ENCODE measurements at regions not wholly inside any gene's neighbourhood (a gene's known extent, or its start where the extent isn't known, plus 50 kb on each side); places are given as distances from the start of the nearest gene placed in this dataset.

- H3K36me3 ChIP-seq (ENCODE audit: control insufficient read depth, insufficient read depth, low read length): no peaks in the 10 kb centered on the region; the same call in 1 of the 2 replicates
- no peaks in the 10 kb centered on the region for H3K9me3 ChIP-seq (ENCODE audit: control insufficient read depth, insufficient read depth, low read depth, low read length)
- H3K4me1 ChIP-seq (ENCODE audit: control insufficient read depth, insufficient read depth, low read length): no peaks in the 10 kb centered on the region
- intact Hi-C loops (cut with micrococcal nuclease; ENCODE audit: unreplicated experiment) (no loop called here), in situ Hi-C loops (cut with HindIII; ENCODE audit: low pct_unique_long_range_greater_than_20kb, low sequenced_read_pairs) (no loop called here)
- no peak overlapping the region for H3K4me3 ChIP-seq (ENCODE audit: low read depth in 2 of 2, low read length in 2 of 2)
- H3K27ac ChIP-seq (ENCODE audit: low read length): no peak overlapping the region
- ChIA-PET CTCF (no interaction called here), POLR2A (no interaction called here)
- DNase-seq (ENCODE audit: low read depth, low spot score) (no peak), ATAC-seq (no peak)
- no TSS peak for BruUV-seq (replicated peaks)
- TF ChIP-seq TCF7L2 (IDR thresholded peaks at IDR 0.05; ENCODE audit: low read depth, low read length) (no peak), POLR2AphosphoS5 (IDR thresholded peaks at IDR 0.05; ENCODE audit: low read depth, low read length) (no peak), SIN3A (IDR thresholded peaks at IDR 0.05; ENCODE audit: borderline replicate concordance, insufficient read depth, low read depth, low read length) (no peak)
- TF ChIP-seq, protein P1, sequence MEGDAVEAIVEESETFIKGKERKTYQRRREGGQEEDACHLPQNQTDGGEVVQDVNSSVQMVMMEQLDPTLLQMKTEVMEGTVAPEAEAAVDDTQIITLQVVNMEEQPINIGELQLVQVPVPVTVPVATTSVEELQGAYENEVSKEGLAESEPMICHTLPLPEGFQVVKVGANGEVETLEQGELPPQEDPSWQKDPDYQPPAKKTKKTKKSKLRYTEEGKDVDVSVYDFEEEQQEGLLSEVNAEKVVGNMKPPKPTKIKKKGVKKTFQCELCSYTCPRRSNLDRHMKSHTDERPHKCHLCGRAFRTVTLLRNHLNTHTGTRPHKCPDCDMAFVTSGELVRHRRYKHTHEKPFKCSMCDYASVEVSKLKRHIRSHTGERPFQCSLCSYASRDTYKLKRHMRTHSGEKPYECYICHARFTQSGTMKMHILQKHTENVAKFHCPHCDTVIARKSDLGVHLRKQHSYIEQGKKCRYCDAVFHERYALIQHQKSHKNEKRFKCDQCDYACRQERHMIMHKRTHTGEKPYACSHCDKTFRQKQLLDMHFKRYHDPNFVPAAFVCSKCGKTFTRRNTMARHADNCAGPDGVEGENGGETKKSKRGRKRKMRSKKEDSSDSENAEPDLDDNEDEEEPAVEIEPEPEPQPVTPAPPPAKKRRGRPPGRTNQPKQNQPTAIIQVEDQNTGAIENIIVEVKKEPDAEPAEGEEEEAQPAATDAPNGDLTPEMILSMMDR (IDR thresholded peaks at IDR 0.05): no peak
- TF ChIP-seq, protein P2, sequence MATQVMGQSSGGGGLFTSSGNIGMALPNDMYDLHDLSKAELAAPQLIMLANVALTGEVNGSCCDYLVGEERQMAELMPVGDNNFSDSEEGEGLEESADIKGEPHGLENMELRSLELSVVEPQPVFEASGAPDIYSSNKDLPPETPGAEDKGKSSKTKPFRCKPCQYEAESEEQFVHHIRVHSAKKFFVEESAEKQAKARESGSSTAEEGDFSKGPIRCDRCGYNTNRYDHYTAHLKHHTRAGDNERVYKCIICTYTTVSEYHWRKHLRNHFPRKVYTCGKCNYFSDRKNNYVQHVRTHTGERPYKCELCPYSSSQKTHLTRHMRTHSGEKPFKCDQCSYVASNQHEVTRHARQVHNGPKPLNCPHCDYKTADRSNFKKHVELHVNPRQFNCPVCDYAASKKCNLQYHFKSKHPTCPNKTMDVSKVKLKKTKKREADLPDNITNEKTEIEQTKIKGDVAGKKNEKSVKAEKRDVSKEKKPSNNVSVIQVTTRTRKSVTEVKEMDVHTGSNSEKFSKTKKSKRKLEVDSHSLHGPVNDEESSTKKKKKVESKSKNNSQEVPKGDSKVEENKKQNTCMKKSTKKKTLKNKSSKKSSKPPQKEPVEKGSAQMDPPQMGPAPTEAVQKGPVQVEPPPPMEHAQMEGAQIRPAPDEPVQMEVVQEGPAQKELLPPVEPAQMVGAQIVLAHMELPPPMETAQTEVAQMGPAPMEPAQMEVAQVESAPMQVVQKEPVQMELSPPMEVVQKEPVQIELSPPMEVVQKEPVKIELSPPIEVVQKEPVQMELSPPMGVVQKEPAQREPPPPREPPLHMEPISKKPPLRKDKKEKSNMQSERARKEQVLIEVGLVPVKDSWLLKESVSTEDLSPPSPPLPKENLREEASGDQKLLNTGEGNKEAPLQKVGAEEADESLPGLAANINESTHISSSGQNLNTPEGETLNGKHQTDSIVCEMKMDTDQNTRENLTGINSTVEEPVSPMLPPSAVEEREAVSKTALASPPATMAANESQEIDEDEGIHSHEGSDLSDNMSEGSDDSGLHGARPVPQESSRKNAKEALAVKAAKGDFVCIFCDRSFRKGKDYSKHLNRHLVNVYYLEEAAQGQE (IDR thresholded peaks at IDR 0.05; ENCODE audit: insufficient read depth in 1 of 2, low read depth in 2 of 2, low read length in 1 of 2): no peak
- H3K27me3 ChIP-seq (ENCODE audit: control insufficient read depth, insufficient read depth, low read length): no peaks in the 10 kb centered on the region
Observed at GRCh38 chr3:147618691-147619090, 209.5 kb downstream of the ZIC1 start.

GRCh38 chr3:147619921-147620560, 210.9 kb downstream of the ZIC1 start:
- H3K36me3 ChIP-seq (ENCODE audit: control insufficient read depth, insufficient read depth, low read length): no peaks in the 10 kb centered on the region; the same call in 1 of the 2 replicates
- ChIA-PET CTCF (no interaction called here), POLR2A (no interaction called here)
- BruUV-seq (replicated peaks): no TSS peak
- no peak for TF ChIP-seq POLR2AphosphoS5 (IDR thresholded peaks at IDR 0.05; ENCODE audit: low read depth, low read length)
- TF ChIP-seq TCF7L2 (IDR thresholded peaks at IDR 0.05; ENCODE audit: low read depth, low read length): no peak
- TF ChIP-seq, protein P1 (IDR thresholded peaks at IDR 0.05): no peak
- TF ChIP-seq, protein P2 (IDR thresholded peaks at IDR 0.05; ENCODE audit: insufficient read depth in 1 of 2, low read depth in 2 of 2, low read length in 1 of 2): no peak
- TF ChIP-seq SIN3A (IDR thresholded peaks at IDR 0.05; ENCODE audit: borderline replicate concordance, insufficient read depth, low read depth, low read length): no peak
- no peak for ATAC-seq
- no peaks in the 10 kb centered on the region for H3K4me1 ChIP-seq (ENCODE audit: control insufficient read depth, insufficient read depth, low read length)
- in situ Hi-C loops (cut with HindIII; ENCODE audit: low pct_unique_long_range_greater_than_20kb, low sequenced_read_pairs) (no loop called here), intact Hi-C loops (cut with micrococcal nuclease; ENCODE audit: unreplicated experiment) (no loop called here)
- DNase-seq (ENCODE audit: low read depth, low spot score): no peak
- no peaks in the 10 kb centered on the region for H3K27me3 ChIP-seq (ENCODE audit: control insufficient read depth, insufficient read depth, low read length)
- no peaks in the 10 kb centered on the region for H3K9me3 ChIP-seq (ENCODE audit: control insufficient read depth, insufficient read depth, low read depth, low read length)
- no peak overlapping the region for H3K27ac ChIP-seq (ENCODE audit: low read length)
- no peak overlapping the region for H3K4me3 ChIP-seq (ENCODE audit: low read depth in 2 of 2, low read length in 2 of 2)

Measured in Panc1 (cell line).